Inferior parietal cortex (tissue), 1 donor: ENCODE measurements at regions not wholly inside any gene's neighbourhood (a gene's known extent, or its start where the extent isn't known, plus 50 kb on each side); places are given as distances from the start of the nearest gene placed in this dataset.
A peak's percentile ranks its signal among the peaks of the same experiment; 100 is the strongest.

ENCODE experiments used
- DNase-seq: peaks from one replicate; pipeline ENCODE4 v3.0.0-alpha.2; 2016; ENCODE audit errors: extremely low spot score

- no peak for DNase-seq
These were observed 150.6 kb upstream of the RAB12 start for GRCh38 chr18:8458546-8459215.

- no peak for DNase-seq
These were observed 148.5 kb upstream of the RAB12 start for GRCh38 chr18:8460748-8461147.

GRCh38 chr18:8461544-8461943, 147.7 kb upstream of the RAB12 start:
- DNase-seq = no peak

- DNase-seq = no peak
These were observed 146.5 kb upstream of the RAB12 start for GRCh38 chr18:8462651-8463185.

- DNase-seq = no peak
These were observed 145.4 kb upstream of the RAB12 start for GRCh38 chr18:8463791-8464190.

GRCh38 chr18:8468191-8468590, 141.0 kb upstream of the RAB12 start:
- DNase-seq = no peak

GRCh38 chr18:8468921-8469335, 140.3 kb upstream of the RAB12 start:
- no peak for DNase-seq

- peak; percentile 7 for DNase-seq
These were observed 139.6 kb upstream of the RAB12 start for GRCh38 chr18:8469544-8470130.

- DNase-seq = no peak
These were observed 137.9 kb upstream of the RAB12 start for GRCh38 chr18:8471372-8471771.

GRCh38 chr18:8474661-8475060, 134.6 kb upstream of the RAB12 start:
- DNase-seq = no peak

- DNase-seq = no peak
These were observed 131.6 kb upstream of the RAB12 start for GRCh38 chr18:8477615-8478014.

GRCh38 chr18:8478166-8478967, 130.9 kb upstream of the RAB12 start:
- DNase-seq = peak; percentile 64

- DNase-seq = no peak
These were observed 130.3 kb upstream of the RAB12 start for GRCh38 chr18:8478968-8479370.

- no peak for DNase-seq
These were observed 129.4 kb upstream of the RAB12 start for GRCh38 chr18:8479789-8480188.

GRCh38 chr18:8480506-8481328, 128.5 kb upstream of the RAB12 start:
- DNase-seq = peak; percentile 71

- DNase-seq = no peak
These were observed 124.3 kb upstream of the RAB12 start for GRCh38 chr18:8484951-8485350.

- DNase-seq = no peak
These were observed 119.5 kb upstream of the RAB12 start for GRCh38 chr18:8489761-8490160.

- no peak for DNase-seq
These were observed 117.7 kb upstream of the RAB12 start for GRCh38 chr18:8491516-8491915.

GRCh38 chr18:8493141-8493540, 116.1 kb upstream of the RAB12 start:
- DNase-seq = no peak

- DNase-seq = no peak
These were observed 113.1 kb upstream of the RAB12 start for GRCh38 chr18:8496186-8496585.

GRCh38 chr18:8498905-8499304, 110.3 kb upstream of the RAB12 start:
- DNase-seq = no peak
